GM19463 (cell line): ENCODE measurements at regions not wholly inside any gene's neighbourhood (a gene's known extent, or its start where the extent isn't known, plus 50 kb on each side); places are given as distances from the start of the nearest gene placed in this dataset.
"Not testable (repeated sequence)": the region's sequence is repeated elsewhere in the genome, so short reads cannot be mapped to it uniquely, and the experiment has no call there.

Experiments used
- ATAC-seq: cut with Tn5 transposase; IDR thresholded peaks from one replicate; pipeline ENCODE4 v1.9.1; 2021; ENCODE audit warnings: mild to moderate bottlenecking, moderate library complexity; ENCODE audit not compliant: unreplicated experiment

DNA sequence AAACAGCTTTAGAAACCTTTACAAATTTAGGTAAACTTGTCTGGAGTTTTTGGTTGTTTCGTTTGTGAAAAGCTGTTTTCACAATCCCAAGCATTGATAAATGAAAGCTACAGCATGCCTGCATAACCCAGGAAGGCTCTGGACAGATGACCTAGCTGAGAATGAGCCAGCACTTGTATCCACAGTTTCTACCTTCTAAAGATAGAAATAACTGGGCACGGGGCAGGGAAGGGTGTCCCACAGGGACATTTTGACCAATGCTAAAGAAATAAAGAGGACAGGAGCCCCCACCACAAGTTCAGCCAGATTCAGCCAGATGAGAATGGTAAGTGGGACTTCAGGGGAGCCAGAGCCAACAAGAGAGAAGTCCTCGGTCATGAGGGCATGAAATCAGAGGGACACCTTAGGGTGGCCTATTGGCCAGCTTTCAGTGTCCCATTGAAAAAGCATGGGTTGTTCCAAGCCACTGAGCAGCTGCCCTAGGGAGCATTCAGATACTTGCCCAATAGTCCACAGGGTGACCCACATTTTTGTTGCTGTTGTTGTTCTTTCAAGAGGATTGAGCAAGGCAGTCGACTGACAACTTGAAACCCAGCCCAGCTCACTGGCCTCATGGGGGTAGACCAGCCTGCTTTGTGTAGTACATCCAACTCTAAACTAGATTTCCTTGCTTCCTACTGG is 140.3 kb upstream of the NUDT4 start:
- ATAC-seq, result no peak

DNA sequence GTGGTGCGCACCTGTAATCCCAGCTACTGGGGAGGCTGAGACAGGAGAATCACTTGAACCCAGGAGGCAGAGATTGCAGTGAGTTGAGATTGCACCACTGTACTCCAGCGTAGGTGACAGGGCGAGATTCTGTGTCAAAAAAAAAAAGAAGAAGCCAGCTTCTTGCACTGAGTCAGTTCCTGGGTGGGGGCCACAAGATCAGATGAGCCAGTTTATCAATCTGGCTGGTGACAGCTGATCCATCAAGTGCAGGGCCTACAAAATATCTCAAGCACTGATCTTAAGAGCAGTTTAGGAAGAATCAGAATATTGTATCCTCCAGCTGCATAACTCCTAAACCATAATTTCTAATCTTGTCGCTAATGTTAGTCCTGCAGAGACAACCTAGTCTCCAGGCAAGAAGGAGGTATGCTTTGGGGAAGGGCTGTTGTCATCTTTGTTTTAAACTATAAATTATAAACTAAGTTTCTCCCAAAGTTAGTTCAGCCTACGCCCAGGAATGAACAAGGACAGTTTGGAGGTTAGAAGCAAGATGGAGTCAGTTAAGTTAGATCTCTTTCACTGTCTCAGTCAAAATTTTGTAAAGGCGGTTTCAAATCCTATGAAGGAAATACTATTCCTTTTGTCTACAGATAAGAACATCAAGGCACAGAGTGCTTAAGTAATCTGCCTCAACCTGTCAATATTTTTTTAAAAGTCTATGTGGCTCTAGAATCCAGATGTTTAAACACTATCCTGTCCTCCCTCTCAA is 139.0 kb upstream of the NUDT4 start:
- ATAC-seq, result not testable (repeated sequence)

DNA sequence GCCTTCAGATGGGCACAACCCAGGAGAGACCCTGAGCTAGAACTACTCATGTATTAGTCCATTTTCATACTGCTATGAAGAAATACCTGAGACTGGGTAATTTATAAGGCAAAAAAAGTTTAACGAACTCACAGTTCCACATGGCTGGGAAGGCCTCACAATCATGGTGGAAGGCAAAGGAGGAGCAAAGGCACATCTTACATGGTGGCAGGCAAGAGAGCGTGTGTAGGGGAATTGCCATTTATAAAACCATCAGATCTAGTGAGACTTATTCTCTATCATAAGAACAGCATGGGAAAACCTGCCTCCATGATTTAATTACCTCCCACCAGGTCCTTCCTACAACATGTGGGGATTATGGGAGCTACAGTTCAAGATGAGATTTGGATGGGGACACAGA is 137.9 kb upstream of the NUDT4 start:
- not testable (repeated sequence) for ATAC-seq

DNA sequence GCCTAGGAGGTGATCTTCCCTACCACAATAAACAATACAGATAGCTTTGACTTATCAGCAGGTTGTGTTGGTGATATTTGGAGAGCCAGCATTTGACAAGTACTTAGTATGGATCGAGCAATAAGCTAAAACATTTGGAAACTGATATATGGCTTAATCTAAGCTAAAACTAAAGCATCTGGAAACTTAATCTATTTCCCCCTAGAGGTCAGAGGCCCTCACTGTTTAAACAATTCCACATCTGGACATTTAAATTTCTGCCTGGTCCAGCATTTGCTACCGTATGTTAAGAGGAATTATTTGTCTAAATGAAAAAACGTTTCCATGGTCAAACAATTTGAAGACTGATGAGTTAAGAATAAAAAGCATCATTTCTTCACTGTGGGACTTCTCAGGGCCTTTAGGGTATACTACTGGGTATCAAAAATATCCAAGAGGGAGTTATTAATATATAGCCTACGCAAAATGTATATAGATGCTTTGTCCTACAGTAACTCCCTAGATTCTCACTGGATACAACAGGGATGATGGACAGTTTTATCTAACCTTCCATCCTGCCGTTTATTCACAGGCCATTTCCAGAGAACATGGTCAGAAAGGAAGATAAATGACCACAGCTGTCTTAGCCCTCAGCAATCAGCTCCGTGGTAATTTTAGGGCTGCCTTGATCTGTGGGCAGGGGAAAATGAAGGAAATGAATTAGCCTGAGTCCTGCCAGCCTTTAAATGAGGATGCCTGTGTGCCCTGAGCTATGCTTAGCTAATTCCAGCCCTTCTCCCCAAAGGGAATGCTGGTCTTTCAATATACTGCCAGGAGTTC is 135.4 kb upstream of the NUDT4 start:
- ATAC-seq, result no peak

GRCh38 chr12:93243382-93243688 is 134.4 kb upstream of the NUDT4 start:
- ATAC-seq, result no peak

- ATAC-seq, result no peak
These were observed 133.8 kb upstream of the NUDT4 start for GRCh38 chr12:93243689-93244513.

- peak; percentile 35 for ATAC-seq
These were observed 133.1 kb upstream of the NUDT4 start for GRCh38 chr12:93244514-93245077.

- ATAC-seq, result peak; percentile 62
These were observed 132.2 kb upstream of the NUDT4 start for GRCh38 chr12:93245543-93245942.

DNA sequence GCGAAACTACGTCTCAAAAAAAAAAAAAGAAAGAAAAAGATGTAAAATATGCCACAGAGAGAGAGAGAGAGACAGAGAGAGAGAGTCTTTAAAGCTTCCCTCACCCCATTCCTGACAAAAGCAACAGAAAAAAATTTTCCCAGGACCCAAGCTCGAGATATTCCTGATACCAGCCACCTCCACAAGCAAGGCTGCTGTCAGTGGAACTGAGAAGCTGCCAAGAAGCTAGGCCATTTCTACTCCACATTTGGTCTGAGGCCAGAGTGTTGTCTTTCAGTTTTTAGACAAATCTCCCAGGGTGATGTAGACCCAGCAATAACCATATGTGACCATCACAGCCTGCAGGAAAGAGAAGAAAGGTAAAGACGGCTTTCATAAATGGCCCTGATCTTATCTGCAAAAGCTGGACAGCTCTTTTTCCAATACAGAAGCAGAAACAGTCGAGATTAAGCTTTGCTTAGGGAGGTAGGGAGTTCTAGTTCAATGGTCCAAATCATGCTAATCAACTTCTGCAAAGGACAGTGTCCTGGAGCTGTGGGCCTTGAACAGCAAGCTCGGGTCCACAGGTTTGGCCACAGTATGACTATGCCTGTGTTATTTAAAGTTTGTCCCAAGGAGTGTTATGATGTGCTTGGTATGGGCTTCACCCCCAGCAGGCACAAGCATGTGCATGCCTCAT is 130.3 kb upstream of the NUDT4 start:
- no peak for ATAC-seq

- no peak for ATAC-seq
These were observed 125.5 kb upstream of the NUDT4 start for GRCh38 chr12:93252221-93252620.

DNA sequence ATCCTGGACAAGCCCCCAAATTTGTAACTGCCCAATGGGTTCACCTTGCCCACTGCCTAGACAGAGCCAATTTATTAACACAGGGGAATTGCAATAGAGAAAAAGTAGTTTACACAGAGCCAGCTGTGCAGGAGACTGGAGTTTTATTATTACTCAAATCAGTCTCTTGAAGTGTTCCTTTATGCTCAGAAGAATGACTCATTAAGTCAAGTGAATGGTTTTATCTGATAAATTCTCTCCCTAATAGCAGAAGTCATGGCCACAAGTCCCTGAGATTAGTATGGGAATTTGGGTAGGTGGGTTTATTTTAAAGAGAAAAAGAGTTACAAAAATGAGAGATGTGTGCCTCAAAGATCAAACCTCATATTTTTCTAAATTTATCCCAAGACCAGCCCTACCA is 122.8 kb upstream of the NUDT4 start:
- ATAC-seq, result no peak

GRCh38 chr12:93256256-93256969 is 121.3 kb upstream of the NUDT4 start:
- ATAC-seq, result no peak

- ATAC-seq, result no peak
These were observed 116.1 kb upstream of the NUDT4 start for GRCh38 chr12:93261505-93262094.

- no peak for ATAC-seq
These were observed 104.7 kb upstream of the NUDT4 start for GRCh38 chr12:93272997-93273396.

DNA sequence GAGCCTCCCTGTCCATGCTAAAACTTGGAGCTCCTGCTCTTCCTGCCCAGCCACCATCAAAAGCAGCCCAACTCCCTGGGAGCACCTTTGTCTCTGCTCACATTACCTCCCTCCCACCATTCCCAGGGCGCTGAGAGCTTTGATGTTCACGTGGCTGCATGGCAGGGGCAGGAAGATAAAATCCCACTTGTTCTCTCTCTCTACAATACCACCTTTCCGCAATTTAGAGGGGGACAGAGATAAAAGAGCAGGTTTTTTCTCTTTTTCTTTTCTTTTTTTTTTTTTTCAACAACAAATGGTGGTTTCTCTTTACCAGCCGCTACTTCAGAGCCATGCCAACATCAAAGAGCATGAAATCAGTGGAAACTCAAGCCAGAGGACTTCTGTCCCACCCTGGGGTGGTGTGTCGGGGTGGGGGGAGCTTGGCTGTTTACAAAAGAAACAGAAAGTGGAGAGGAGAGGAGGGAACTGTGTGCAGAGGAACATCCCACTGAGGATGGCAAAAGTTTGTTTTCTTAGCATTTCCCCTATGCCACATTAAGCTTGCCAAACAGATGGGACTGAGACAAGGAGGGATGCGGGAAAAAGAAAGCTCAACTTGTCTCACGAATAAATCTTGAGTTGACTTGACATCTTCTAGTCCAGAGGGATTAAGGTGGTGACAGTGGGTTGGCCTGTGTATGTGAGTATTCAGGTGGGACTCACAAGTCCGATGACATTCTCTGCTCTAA is 103.7 kb upstream of the NUDT4 start:
- no peak for ATAC-seq

DNA sequence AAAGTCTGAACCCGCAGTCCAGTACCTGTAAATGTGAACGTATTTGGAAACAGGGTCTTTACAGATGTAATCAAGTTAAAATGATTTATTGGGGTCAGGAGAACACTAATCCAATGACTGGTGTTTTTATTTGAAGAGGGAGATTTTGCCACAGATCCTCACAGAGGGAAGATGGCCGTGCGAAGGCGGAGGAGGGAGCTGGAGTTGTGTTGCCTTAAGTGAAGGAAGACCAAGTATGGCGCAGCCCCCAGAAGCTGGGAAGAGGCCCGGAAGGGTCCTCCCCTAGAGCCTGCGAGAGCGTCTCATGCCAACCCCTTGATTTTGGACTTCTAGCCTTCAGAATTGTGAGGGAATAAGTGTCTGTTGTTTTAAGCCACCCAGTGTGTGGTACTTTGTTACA is 102.8 kb upstream of the NUDT4 start:
- no peak for ATAC-seq

- no peak for ATAC-seq
These were observed 102.1 kb upstream of the NUDT4 start for GRCh38 chr12:93275589-93275988.
